Kidney (tissue), 13 donors: ENCODE measurements at regions not wholly inside any gene's neighbourhood (a gene's known extent, or its start where the extent isn't known, plus 50 kb on each side); places are given as distances from the start of the nearest gene placed in this dataset.

Experiments
- DNase-seq, 5 donors: peaks; one replicate each; pipeline ENCODE4 v3.0.0-alpha.2; 2013 to 2020
- FAIRE-seq: peaks from 2 replicates; lab custom pipeline; 2012; peaks lifted over from hg19 to GRCh38; lab: Jason Lieb, UNC
- H3K27ac ChIP-seq, 2 donors: one replicate each; pipeline ENCODE4 v1.7.0; 2013; ENCODE audit warnings: low read depth in 2 of 2, low read length in 2 of 2, inconsistent platforms in 1 of 2
- H3K27me3 ChIP-seq: one replicate; pipeline ENCODE4 v1.7.1; 2013; ENCODE audit warnings: low read length, inconsistent platforms; ENCODE audit not compliant: control insufficient read depth, insufficient read depth
- H3K36me3 ChIP-seq, 3 donors: one replicate each; pipeline versions ENCODE4 v1.7.0 to v1.7.1; 2013; ENCODE audit warnings: low read length in 3 of 3, control low read depth in 1 of 3, inconsistent platforms in 1 of 3; ENCODE audit not compliant: insufficient read depth in 3 of 3, control insufficient read depth in 2 of 3
- H3K4me1 ChIP-seq, 3 donors: one replicate each; pipeline versions ENCODE4 v1.7.0 to v1.7.1; 2013; ENCODE audit warnings: low read length in 3 of 3, inconsistent platforms in 1 of 3, low read depth in 1 of 3; ENCODE audit not compliant: control insufficient read depth in 2 of 3, insufficient read depth in 2 of 3
- H3K4me3 ChIP-seq, 3 donors: one replicate each; pipeline versions ENCODE4 v1.7.0 to v1.8.1; 2013; ENCODE audit warnings: low read length in 3 of 3, control low read depth in 1 of 3, inconsistent platforms in 1 of 3
- H3K9ac ChIP-seq, 3 donors: one replicate each; pipeline versions ENCODE4 v1.7.0 to v1.7.1; 2013; ENCODE audit warnings: low read length in 3 of 3, control low read depth in 1 of 3, inconsistent platforms in 1 of 3
- H3K9me3 ChIP-seq, 3 donors: one replicate each; pipeline versions ENCODE4 v1.7.0 to v1.7.1; 2013; ENCODE audit warnings: low read length in 3 of 3, control low read depth in 1 of 3, inconsistent platforms in 1 of 3; ENCODE audit not compliant: control insufficient read depth in 2 of 3, insufficient read depth in 1 of 3
- intact Hi-C: fragments of 100-400 bp; cut with DNase I; formaldehyde crosslinking; loops from one replicate; pipeline ENCODE4 v1.11.1; 2022
- TF ChIP-seq, protein P1 (sequence below): IDR thresholded peaks from 3 replicates; pipeline ENCODE4 v1.5.1; 2012; ENCODE audit warnings: mild to moderate bottlenecking, moderate library complexity, borderline replicate concordance; ENCODE audit not compliant: insufficient read depth; ENCODE audit errors: extremely low read depth
- donor health status: control.
- donor health status: control.
- donor health status: control.
- donor health status: control.
- donor health status: control.
- donor health status: DM: yes; HTN: yes; CAD: no.
- donor health status: Normal renal cell carcinoma (clear cell type).

DNA sequence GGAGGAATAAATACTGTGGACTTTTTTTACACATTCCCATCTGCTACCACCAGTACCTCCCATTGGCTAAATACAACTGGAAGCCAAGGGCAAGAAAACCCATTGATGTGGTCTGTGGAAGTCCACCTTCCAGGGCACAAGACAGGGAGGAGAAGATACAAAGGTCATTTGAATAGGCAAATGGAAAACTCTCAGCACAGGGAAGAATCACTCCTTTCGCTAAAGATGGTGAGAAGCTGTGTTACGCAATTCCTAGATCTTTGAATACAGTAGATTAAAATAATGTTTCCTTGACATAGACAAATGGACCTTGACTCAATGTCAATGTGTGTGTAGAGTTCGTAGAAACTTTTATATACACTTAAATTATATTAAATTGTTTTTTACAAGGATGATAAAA lies 70.9 kb upstream of the ERBB4 start:
- Histone ChIP-seq H3K27ac (no peak overlapping the region), H3K4me1 (no peaks in the 10 kb centered on the region), H3K36me3 (no peaks in the 10 kb centered on the region), H3K9me3 (no peaks in the 10 kb centered on the region), H3K27me3 (no peaks in the 10 kb centered on the region), H3K4me3 (no peak overlapping the region), H3K9ac (no peak overlapping the region)
- intact Hi-C loops, result no loop called here
- FAIRE-seq (no peak), DNase-seq (no peak)
- TF ChIP-seq, protein P1, sequence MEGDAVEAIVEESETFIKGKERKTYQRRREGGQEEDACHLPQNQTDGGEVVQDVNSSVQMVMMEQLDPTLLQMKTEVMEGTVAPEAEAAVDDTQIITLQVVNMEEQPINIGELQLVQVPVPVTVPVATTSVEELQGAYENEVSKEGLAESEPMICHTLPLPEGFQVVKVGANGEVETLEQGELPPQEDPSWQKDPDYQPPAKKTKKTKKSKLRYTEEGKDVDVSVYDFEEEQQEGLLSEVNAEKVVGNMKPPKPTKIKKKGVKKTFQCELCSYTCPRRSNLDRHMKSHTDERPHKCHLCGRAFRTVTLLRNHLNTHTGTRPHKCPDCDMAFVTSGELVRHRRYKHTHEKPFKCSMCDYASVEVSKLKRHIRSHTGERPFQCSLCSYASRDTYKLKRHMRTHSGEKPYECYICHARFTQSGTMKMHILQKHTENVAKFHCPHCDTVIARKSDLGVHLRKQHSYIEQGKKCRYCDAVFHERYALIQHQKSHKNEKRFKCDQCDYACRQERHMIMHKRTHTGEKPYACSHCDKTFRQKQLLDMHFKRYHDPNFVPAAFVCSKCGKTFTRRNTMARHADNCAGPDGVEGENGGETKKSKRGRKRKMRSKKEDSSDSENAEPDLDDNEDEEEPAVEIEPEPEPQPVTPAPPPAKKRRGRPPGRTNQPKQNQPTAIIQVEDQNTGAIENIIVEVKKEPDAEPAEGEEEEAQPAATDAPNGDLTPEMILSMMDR, result no peak

DNA sequence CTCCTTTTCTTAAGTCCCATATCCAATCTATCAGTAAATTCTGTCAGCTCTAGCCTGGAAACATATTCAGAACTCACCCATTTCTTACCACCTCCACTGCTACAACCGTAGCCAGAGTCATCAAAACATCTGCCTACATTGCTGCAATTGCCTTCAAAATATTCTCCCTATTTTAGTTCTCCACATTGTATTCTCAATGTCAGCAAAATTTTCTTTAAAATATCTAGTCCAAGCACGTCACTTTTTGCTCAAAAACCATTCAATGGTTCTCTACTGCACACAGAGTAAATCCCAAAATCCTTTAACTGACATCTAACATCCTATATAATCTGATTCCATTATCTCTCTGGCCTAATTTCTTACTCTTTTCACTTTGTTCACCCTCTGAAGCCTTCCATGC lies 68.5 kb upstream of the ERBB4 start:
- Histone ChIP-seq H3K27me3 (no peaks in the 10 kb centered on the region), H3K4me1 (no peaks in the 10 kb centered on the region), H3K4me3 (no peak overlapping the region), H3K27ac (no peak overlapping the region), H3K36me3 (no peaks in the 10 kb centered on the region), H3K9ac (no peak overlapping the region), H3K9me3 (no peaks in the 10 kb centered on the region)
- DNase-seq (no peak), FAIRE-seq (no peak)
- intact Hi-C loops, result no loop called here
- TF ChIP-seq, protein P1, result no peak

DNA sequence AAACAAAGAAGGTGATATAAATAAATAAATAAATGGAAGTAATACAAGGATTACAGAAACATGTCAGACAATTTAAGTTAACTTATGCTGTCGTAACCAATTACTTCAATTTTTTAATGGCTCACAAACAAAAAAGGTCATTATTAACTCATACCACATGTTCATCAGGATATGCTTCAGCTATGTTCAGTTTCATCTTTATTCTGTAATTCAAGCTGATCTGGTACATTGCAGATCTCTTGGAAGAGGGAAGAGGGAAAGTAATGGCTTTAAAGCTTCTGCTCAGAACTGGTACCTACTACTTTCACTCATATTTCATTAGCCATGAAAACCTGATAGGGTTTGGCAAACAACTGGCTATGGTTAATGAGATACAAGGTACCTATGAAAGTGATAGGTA lies 67.6 kb upstream of the ERBB4 start:
- H3K36me3 ChIP-seq, result no peaks in the 10 kb centered on the region
- FAIRE-seq, result no peak
- intact Hi-C loops, result no loop called here
- H3K27ac ChIP-seq, result no peak overlapping the region
- no peak overlapping the region for H3K4me3 ChIP-seq
- no peaks in the 10 kb centered on the region for H3K27me3 ChIP-seq
- no peak for DNase-seq
- H3K4me1 ChIP-seq, result no peaks in the 10 kb centered on the region
- TF ChIP-seq, protein P1, result no peak
- no peaks in the 10 kb centered on the region for H3K9me3 ChIP-seq
- no peak overlapping the region for H3K9ac ChIP-seq

DNA sequence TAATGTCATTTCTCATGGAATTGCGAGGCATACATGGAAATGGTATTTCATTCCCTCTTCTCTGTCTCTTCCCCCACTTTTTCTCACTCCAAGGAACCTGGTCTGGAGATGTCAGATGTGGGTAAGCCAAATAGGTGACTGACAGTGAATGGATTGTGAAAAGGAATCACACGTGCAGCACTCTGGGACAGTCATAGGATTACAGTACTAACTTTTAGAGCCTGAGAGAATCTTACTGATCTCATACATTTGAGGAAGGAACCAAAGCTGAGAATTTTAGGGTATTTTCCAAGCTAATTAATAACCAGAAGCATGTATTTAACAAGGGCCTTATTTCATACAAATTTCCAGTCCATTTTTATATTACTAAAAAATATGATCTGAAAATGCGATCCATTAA lies 58.1 kb upstream of the ERBB4 start:
- Histone ChIP-seq H3K27ac (no peak overlapping the region), H3K9ac (no peak overlapping the region), H3K9me3 (no peaks in the 10 kb centered on the region), H3K4me3 (no peak overlapping the region), H3K4me1 (no peaks in the 10 kb centered on the region), H3K27me3 (no peaks in the 10 kb centered on the region), H3K36me3 (no peaks in the 10 kb centered on the region)
- FAIRE-seq, result no peak
- no peak for DNase-seq
- TF ChIP-seq, protein P1, result no peak
- intact Hi-C loops, result no loop called here
